ENCODE measurements at regions not wholly inside any gene's neighbourhood (a gene's known extent, or its start where the extent isn't known, plus 50 kb on each side); places are given as distances from the start of the nearest gene placed in this dataset.

GRCh38 chr10:33753389-33753788 is 418.9 kb upstream of the NRP1 start:
- intact Hi-C loops (cut with DNase I) = no loop called here
- Histone ChIP-seq H3K4me1 (peaks cover 0 to 6% (median 0%) of the 10 kb centered on the region in 4 donors), H3K9me3 (no peaks in the 10 kb centered on the region), H3K27me3 (no peaks in the 10 kb centered on the region), H3K4me3 (no peak overlapping the region), H3K36me3 (no peaks in the 10 kb centered on the region), H3K27ac (no peak overlapping the region)
- 91 to 92% methylated on average over 3 of the region's 3 CpGs for WGBS, 2 donors
- TF ChIP-seq EP300 (IDR thresholded peaks at IDR 0.05) (no peak), CTCF (IDR thresholded peaks at IDR 0.05) (no peak), POLR2AphosphoS5 (IDR thresholded peaks at IDR 0.05) (no peak)
- DNase-seq = no peak

GRCh38 chr10:33749790-33750189 is 415.3 kb upstream of the NRP1 start:
- DNase-seq = no peak
- TF ChIP-seq CTCF (IDR thresholded peaks at IDR 0.05) (no peak), EP300 (IDR thresholded peaks at IDR 0.05) (no peak), POLR2AphosphoS5 (IDR thresholded peaks at IDR 0.05) (no peak), POLR2A (IDR thresholded peaks at IDR 0.05) (no peak)
- WGBS, 2 donors = 65 to 75% methylated on average over 4 of the region's 4 CpGs
- H3K27me3 ChIP-seq = no peaks in the 10 kb centered on the region
- no peaks in the 10 kb centered on the region for H3K9me3 ChIP-seq
- H3K27ac ChIP-seq = no peak overlapping the region
- H3K4me3 ChIP-seq = no peak overlapping the region
- intact Hi-C loops (cut with DNase I) = no loop called here
- peaks cover 0 to 6% (median 0%) of the 10 kb centered on the region in 4 donors for H3K4me1 ChIP-seq
- no peaks in the 10 kb centered on the region for H3K36me3 ChIP-seq

DNA sequence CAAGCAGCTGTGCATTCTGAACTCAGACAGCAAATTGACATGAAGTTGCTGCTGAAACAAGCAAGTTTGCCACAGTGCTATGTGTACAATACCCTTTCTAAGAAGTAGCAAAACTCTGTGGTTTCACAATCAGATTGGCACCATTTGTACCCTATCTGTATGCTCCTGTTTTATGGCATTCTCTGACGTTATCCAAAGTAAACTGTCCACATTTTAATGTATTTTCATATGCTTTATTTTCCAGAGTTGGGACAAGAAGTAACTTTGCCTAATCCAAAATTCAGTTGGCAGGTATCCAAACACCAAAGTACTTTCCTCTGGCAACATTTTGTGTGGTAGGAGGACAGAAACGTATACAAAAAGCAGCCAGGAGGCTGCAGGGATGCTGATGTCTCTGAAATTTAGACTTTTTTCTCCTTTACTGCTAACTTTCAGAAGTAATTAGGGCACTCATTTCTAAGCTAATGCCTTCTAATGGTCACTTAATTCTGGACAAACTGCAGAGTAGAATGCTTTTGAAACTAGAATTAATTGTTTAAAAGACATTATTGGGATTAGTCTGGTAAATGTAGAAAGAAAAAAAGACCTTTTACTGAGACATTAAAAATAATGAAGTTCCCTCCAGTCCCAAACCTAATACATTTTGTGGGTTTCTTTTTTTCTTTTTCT is 414.7 kb upstream of the NRP1 start:
- no peak for TF ChIP-seq POLR2AphosphoS5 (IDR thresholded peaks at IDR 0.05)
- TF ChIP-seq POLR2A (IDR thresholded peaks at IDR 0.05) = no peak
- TF ChIP-seq CTCF (IDR thresholded peaks at IDR 0.05) = no peak
- TF ChIP-seq EP300 (IDR thresholded peaks at IDR 0.05) = no peak
- no peak overlapping the region for H3K4me3 ChIP-seq
- no peaks in the 10 kb centered on the region for H3K27me3 ChIP-seq
- no peak for DNase-seq
- H3K36me3 ChIP-seq = no peaks in the 10 kb centered on the region
- H3K4me1 ChIP-seq = peaks cover 0 to 6% (median 0%) of the 10 kb centered on the region in 4 donors
- H3K9me3 ChIP-seq = no peaks in the 10 kb centered on the region
- intact Hi-C loops (cut with DNase I) = no loop called here
- H3K27ac ChIP-seq = no peak overlapping the region
- 19 to 48% methylated on average over 2 of the region's 2 CpGs for WGBS, 2 donors

DNA sequence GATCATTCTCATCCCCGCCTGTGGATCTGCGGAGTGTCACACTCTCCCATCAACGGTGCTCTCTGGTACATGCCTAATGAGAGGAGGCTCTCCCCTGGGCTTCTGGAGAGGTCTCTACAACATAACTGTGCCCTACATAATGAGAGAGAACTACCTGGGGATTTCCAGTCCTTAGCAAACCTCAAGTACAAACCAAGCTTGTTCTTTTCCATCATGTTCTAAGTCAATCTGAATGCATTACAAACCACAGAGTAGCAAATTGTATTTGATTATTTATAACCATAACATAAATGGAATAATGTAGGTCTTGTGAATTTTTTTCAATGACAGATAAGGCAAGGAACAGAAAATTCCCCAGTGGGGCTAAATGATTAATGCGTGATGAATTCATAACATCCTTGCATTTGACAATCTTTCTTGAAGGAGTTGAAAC is 412.4 kb upstream of the NRP1 start:
- TF ChIP-seq POLR2AphosphoS5 (IDR thresholded peaks at IDR 0.05) (no peak), CTCF (IDR thresholded peaks at IDR 0.05) (no peak), POLR2A (IDR thresholded peaks at IDR 0.05) (no peak), EP300 (IDR thresholded peaks at IDR 0.05) (no peak)
- 91 to 95% methylated on average over 4 of the region's 4 CpGs for WGBS, 2 donors
- intact Hi-C loops (cut with DNase I) = no loop called here

GRCh38 chr10:33746186-33746585 is 411.7 kb upstream of the NRP1 start:
- no peaks in the 10 kb centered on the region for H3K36me3 ChIP-seq
- no peaks in the 10 kb centered on the region for H3K9me3 ChIP-seq
- WGBS, 2 donors = 92 to 96% methylated on average over 6 of the region's 6 CpGs
- TF ChIP-seq POLR2AphosphoS5 (IDR thresholded peaks at IDR 0.05) (no peak), CTCF (IDR thresholded peaks at IDR 0.05) (no peak), EP300 (IDR thresholded peaks at IDR 0.05) (no peak), POLR2A (IDR thresholded peaks at IDR 0.05) (no peak)
- no peak for DNase-seq
- no peaks in the 10 kb centered on the region for H3K27me3 ChIP-seq
- no peak overlapping the region for H3K27ac ChIP-seq
- H3K4me3 ChIP-seq = no peak overlapping the region
- intact Hi-C loops (cut with DNase I) = no loop called here
- peaks cover 0 to 6% (median 0%) of the 10 kb centered on the region in 4 donors for H3K4me1 ChIP-seq

More for the DNA sequence above, 412.4 kb upstream of the NRP1 start:
- peaks cover 0 to 6% (median 0%) of the 10 kb centered on the region in 4 donors for H3K4me1 ChIP-seq
- H3K27ac ChIP-seq = no peak overlapping the region
- no peaks in the 10 kb centered on the region for H3K9me3 ChIP-seq
- no peaks in the 10 kb centered on the region for H3K36me3 ChIP-seq
- no peak for DNase-seq
- H3K27me3 ChIP-seq = no peaks in the 10 kb centered on the region
- no peak overlapping the region for H3K4me3 ChIP-seq

Data from sigmoid colon (tissue), 6 donors.